ENCODE measurements at regions not wholly inside any gene's neighbourhood (a gene's known extent, or its start where the extent isn't known, plus 50 kb on each side); places are given as distances from the start of the nearest gene placed in this dataset.

GRCh38 chr2:173666171-173666888, 298.8 kb downstream of the SP3 start:
- peaks cover 28% of the 10 kb centered on the region for H3K27me3 Mint-ChIP-seq (ENCODE audit: insufficient read depth)
- no peak overlapping the region for H3K27ac Mint-ChIP-seq
- H3K4me1 Mint-ChIP-seq (ENCODE audit: low read depth) = peaks cover 8% of the 10 kb centered on the region; the same call in 1 of the 2 replicates
- TF ChIP-seq CTCF (IDR thresholded peaks at IDR 0.05) = no peak
- no peak overlapping the region for H3K4me3 Mint-ChIP-seq
- H3K9me3 Mint-ChIP-seq = no peaks in the 10 kb centered on the region
- H3K36me3 Mint-ChIP-seq (ENCODE audit: low read depth) = no peaks in the 10 kb centered on the region
- DNase-seq = no peak

DNA sequence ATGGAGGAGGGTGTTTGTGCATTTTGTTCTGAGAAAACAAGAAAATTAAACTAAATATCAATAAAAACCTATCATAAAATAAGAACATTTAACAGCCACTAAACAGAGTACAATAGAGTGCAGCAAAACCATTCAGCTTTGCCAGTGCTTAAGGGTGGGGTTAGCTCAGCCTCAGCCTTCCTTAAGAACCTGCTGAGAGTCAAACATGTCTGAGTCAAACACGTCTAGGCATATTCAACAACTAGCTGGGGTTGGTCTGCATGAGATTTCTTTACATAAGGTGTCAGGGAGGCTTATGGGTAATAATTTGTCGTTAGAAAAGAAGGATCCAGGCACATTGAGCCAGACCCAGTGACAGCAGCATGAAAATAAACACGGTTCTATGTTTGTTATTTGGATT, 298.2 kb downstream of the SP3 start:
- H3K27me3 Mint-ChIP-seq (ENCODE audit: insufficient read depth) = peaks cover 28% of the 10 kb centered on the region
- H3K4me3 Mint-ChIP-seq = no peak overlapping the region
- no peaks in the 10 kb centered on the region for H3K9me3 Mint-ChIP-seq
- TF ChIP-seq CTCF (IDR thresholded peaks at IDR 0.05) = no peak
- H3K27ac Mint-ChIP-seq = no peak overlapping the region
- peaks cover 8% of the 10 kb centered on the region; the same call in 1 of the 2 replicates for H3K4me1 Mint-ChIP-seq (ENCODE audit: low read depth)
- no peak for DNase-seq
- no peaks in the 10 kb centered on the region for H3K36me3 Mint-ChIP-seq (ENCODE audit: low read depth)

DNA sequence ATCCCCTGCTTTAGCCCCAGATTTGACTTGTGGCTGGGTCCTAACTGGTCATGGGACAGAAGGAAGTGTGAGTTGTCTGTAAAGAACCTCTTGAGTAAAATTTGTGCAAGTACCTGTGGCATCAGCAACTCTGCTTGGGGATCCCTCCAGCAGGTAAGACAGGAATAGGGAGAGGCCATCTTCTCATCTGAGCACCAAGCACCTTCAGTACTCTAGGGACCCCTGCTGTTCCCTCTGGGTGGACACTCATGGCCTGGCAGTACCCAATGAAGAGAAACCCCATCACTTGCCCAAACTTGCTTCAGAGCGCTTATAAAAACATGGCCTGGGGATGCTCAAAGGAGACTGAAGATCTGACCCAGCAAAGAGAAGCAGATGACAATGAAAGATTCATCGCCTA, 297.8 kb downstream of the SP3 start:
- Mint-ChIP-seq H3K4me3 (no peak overlapping the region), H3K27ac (no peak overlapping the region), H3K9me3 (no peaks in the 10 kb centered on the region), H3K36me3 (ENCODE audit: low read depth) (no peaks in the 10 kb centered on the region), H3K27me3 (ENCODE audit: insufficient read depth) (peaks cover 27% of the 10 kb centered on the region), H3K4me1 (ENCODE audit: low read depth) (peaks cover 8% of the 10 kb centered on the region; the same call in 1 of the 2 replicates)
- peak; percentile 51 for TF ChIP-seq CTCF (IDR thresholded peaks at IDR 0.05)
- DNase-seq = no peak

- H3K4me3 Mint-ChIP-seq = no peak overlapping the region
- peaks cover 8% of the 10 kb centered on the region; the same call in 1 of the 2 replicates for H3K4me1 Mint-ChIP-seq (ENCODE audit: low read depth)
- no peak overlapping the region for H3K27ac Mint-ChIP-seq
- H3K27me3 Mint-ChIP-seq (ENCODE audit: insufficient read depth) = peaks cover 16% of the 10 kb centered on the region
- no peak for TF ChIP-seq CTCF (IDR thresholded peaks at IDR 0.05)
- H3K9me3 Mint-ChIP-seq = no peaks in the 10 kb centered on the region
- no peaks in the 10 kb centered on the region for H3K36me3 Mint-ChIP-seq (ENCODE audit: low read depth)
- peak; percentile 12 for DNase-seq
Observed at GRCh38 chr2:173669271-173669853, 295.8 kb downstream of the SP3 start.

DNA sequence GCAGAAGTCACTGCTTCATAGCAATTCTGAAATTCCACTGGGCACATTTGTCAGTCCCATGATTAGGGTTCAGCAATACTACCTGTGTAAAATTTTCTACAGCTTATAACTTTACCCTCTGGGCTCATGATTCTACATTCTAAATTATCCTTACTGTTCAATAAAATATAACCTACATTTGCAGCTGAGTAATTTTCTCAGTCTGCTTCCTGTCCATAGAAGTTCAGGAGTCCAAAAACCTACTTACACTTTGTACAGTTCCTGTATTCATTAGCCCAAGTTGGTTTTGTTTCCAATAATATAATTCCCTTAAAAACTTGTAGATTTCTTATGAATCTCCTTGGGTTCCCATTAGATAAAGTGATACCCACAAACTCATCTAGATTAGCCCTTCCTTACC, 295.3 kb downstream of the SP3 start:
- Mint-ChIP-seq H3K27me3 (ENCODE audit: insufficient read depth) (peaks cover 16% of the 10 kb centered on the region), H3K27ac (no peak overlapping the region), H3K4me1 (ENCODE audit: low read depth) (peaks cover 8% of the 10 kb centered on the region; the same call in 1 of the 2 replicates), H3K36me3 (ENCODE audit: low read depth) (no peaks in the 10 kb centered on the region), H3K9me3 (no peaks in the 10 kb centered on the region), H3K4me3 (no peak overlapping the region)
- no peak for TF ChIP-seq CTCF (IDR thresholded peaks at IDR 0.05)
- DNase-seq = no peak

Measured in HFFc6 (cell line).